SU-DHL-6 (cell line): ENCODE measurements at regions not wholly inside any gene's neighbourhood (a gene's known extent, or its start where the extent isn't known, plus 50 kb on each side); places are given as distances from the start of the nearest gene placed in this dataset.

Experiments
- CTCF ChIP-seq: fragments of 200-600 bp; sonication (generic); IDR thresholded peaks from one replicate; pipeline ENCODE4 v1.5.1; 2017; ENCODE audit warnings: antibody characterized with exemption, mild to moderate bottlenecking, low read length, moderate library complexity; ENCODE audit not compliant: insufficient read depth, poor library complexity, severe bottlenecking
- EZH2phosphoT487 ChIP-seq: fragments of 200-600 bp; sonication (generic), shearing (Covaris generic); conservative IDR thresholded peaks from 2 replicates; pipeline ENCODE4 v1.6.1; 2018; ENCODE audit warnings: mild to moderate bottlenecking, antibody characterized with exemption, low read length, moderate library complexity, mixed read lengths

DNA sequence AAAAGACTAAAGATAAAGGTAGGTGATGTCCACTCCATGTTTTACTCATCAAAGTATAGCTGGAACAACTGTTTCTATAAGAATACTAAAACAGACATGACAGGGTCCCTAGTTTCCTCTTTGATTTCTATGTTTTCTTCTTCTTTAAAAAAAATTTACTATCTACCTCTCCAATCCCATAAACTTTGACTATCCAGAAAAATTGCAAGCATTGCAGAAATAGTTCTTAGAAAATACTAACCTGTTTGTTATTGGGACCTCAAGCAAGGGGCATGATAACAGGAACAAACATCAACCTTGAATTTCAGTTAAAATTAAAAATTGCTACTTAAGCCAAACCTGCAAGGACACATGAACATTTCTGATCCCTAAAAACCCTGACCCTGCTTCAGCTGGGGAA is 1226.5 kb downstream of the C4orf33 start:
- no peak for TF ChIP-seq CTCF
- TF ChIP-seq EZH2phosphoT487: no peak
